ENCODE measurements at regions not wholly inside any gene's neighbourhood (a gene's known extent, or its start where the extent isn't known, plus 50 kb on each side); places are given as distances from the start of the nearest gene placed in this dataset.
"Not testable (repeated sequence)": the region's sequence is repeated elsewhere in the genome, so short reads cannot be mapped to it uniquely, and the experiment has no call there.

- DNase-seq, result no peak
Observed at GRCh38 chr18:71036783-71037182, 747.9 kb downstream of the SOCS6 start.

GRCh38 chr18:71031296-71032191, 742.7 kb downstream of the SOCS6 start:
- not testable (repeated sequence) for DNase-seq

DNA sequence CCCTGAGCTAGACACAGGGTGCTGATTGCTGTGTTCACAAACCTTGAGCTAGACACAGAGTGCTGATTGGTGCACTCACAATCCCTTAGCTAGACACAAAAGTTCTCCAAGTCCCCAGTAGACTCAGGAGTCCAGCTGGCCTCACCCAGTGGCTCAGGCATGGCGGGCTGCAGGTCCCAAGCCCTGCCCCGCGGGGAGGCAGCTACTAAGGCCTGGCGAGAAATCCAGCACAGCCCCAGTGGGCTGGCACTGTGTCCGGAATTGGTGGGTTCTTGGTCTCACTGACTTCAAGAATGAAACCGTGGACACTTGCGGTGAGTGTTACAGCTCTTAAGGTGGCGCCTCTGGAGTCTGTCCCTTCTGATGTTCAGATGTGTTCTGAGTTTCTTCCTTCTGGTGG, 741.2 kb downstream of the SOCS6 start:
- not testable (repeated sequence) for DNase-seq

DNA sequence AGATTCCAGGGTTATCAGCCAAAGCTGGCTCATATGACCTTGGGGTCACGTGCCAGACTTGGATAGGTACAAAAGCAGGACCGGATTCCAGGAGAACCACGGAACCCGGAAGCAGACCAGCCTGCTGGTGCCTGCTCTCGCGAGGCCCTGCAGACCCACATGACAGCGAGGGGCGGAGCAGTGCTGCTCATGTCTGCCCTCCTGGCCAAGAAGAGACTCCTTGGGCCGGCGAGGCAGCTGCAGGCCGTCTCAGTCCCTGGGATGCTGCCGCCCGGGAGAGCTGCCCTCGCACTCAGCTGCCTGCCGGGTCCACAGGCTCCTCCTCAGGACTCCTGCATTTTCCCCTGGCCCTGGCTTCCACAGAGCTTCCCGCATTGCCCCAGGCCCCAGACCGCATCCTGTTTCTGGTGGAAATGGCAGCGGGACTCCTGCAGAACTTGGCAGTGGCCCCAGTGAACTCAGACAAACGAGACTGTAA, 739.5 kb downstream of the SOCS6 start:
- no peak for DNase-seq

DNA sequence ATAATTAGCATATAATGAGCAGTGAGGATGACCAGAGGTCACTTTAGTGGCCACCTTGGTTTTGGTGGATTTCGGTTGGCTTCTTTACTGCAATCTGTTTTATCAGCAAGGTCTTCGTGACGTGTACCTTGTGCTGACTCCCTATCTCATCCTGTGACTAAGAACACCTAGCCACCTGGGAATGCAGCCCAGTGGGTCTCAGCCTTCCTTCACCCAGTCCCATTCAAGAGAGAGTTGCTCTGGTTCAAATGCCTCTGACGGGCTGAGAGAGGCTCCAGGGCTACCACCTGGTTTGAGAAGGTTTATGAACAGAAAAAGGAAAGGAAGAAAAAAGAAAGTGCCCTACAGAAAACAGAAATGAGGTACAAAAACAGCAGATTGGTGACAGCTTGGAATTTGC, 738.7 kb downstream of the SOCS6 start:
- DNase-seq, result no peak

- no peak for DNase-seq
Observed at GRCh38 chr18:71025505-71026225, 736.8 kb downstream of the SOCS6 start.

GRCh38 chr18:71022389-71022788, 733.5 kb downstream of the SOCS6 start:
- no peak for DNase-seq

GRCh38 chr18:71021030-71021362, 732.2 kb downstream of the SOCS6 start:
- DNase-seq, result no peak

DNA sequence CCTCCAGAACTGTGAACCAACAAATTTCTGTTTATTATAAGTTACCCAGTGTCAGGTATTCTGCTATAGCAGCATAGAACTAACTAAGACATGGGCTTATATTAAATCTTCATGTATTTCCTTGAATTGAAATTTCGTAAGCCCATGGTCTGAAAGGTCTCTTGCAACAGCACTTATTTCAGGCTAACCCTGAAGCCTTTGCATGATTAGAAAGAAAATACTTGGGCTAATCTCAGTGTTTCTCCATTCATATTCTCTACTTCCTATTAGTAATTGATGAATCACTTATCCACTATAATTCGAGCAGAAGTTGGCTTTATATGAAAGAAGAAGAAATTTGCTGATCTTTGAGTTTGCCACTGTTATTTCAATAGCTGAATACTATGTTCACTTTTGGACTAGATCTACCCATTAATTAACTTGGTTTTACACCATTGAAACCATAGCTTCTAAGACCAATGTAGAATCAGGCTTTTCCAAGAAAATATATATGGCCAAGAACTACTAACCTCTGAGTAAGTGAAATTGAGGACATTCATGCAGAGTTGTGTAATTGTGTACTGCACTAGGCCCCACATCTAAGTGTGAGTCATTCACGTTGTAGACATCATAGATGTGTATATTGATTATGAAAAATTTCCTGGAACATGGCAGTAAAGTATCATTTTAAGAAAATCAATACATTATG, 731.6 kb downstream of the SOCS6 start:
- DNase-seq, result no peak

GRCh38 chr18:71018816-71019215, 730.0 kb downstream of the SOCS6 start:
- no peak for DNase-seq

- no peak for DNase-seq
Observed at GRCh38 chr18:71012789-71013188, 723.9 kb downstream of the SOCS6 start.

- DNase-seq, result no peak
Observed at GRCh38 chr18:71011389-71011788, 722.5 kb downstream of the SOCS6 start.

- DNase-seq, result no peak
Observed at GRCh38 chr18:71008257-71008656, 719.4 kb downstream of the SOCS6 start.

- DNase-seq, result no peak
Observed at GRCh38 chr18:71001597-71001996, 712.8 kb downstream of the SOCS6 start.

GRCh38 chr18:70998490-70998889, 709.6 kb downstream of the SOCS6 start:
- no peak for DNase-seq

DNA sequence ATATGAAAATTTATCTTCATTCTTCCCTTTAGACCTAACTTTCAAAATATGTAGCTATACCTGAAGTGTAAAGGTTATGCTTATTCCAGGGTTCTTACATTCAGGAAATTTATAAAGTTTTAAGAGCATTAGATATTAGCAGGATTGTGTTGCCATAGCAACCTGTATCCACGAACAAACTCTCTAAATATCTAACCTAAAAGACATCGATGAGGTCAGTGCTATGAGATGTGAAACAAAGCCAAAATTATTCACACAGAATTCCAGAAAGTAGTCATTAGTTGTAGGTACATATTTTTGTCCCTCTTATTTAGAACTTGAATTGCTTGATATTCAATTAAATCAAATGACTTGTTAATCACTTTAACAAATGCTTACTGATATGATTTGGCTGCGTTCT, 705.3 kb downstream of the SOCS6 start:
- no peak for DNase-seq

DNA sequence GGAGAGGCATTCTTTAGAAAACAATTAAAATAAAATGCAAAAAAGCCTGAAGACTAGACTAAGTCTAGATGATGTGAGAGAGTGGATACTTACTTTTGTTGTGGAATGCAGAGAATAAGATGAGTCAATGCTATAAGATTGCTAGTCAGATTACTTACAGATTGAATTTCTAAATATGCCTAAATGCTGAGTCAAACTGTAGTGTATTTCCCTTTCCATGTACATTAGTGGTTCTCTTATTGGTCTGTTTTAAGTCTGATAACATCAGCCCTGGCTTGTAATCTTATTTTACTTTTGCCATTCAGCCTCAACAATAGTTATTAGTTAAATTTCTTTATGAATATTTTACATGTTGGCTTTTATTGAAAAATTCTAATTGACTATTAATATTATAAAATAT, 702.7 kb downstream of the SOCS6 start:
- no peak for DNase-seq

- no peak for DNase-seq
Observed at GRCh38 chr18:70985948-70986347, 697.1 kb downstream of the SOCS6 start.

DNA sequence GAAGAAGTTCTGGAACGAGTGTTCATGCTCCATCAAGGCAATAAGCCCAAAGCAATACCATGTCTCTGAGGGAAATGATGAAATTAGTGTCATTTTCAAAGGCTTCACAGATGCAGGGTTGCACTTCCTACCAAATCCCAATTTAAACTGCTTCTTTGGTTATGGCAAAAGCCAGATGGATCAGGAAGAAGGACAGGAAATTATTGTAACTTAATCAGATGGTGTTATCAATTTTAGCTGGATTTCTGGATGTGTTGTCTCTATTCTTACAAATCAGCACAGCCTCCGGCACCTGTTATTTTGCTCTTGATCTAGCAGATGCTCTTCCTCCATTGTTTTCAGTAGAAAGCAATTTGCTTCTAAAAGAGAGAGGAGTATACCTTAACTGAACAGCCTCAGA, 693.4 kb downstream of the SOCS6 start:
- no peak for DNase-seq

DNA sequence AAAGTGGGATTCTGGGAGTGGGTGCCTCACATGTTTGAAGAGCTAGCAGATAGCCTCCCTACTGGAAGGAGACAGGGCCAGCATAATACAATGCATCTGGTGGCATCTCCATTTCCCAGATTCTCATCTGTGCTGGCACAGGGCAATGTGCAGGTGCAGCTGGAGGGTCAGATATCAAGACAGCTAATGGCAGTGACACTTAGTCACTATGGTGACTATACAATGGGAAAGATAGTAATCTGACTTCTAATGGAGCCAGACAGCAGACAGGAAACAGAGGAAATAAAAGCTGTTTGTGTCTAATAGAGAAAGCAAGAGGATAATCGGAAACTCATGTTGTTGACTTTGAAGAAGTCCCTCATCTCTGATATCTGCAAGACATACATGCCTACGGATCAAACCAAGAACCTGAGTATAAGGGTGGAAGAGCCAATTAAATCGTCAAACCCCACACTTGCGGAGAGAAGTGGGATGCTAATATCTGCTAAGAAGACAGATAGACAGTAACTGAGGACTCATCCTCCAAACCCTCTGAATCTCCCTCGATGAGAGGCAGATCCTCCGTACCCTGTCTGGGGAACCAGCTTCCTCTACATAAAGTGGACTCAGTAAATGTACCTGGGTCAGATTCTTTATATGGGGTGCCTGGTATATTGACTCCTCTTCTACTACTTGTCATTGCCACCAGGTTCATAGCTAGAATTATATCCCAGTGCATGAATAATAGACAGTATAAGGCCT, 692.7 kb downstream of the SOCS6 start:
- no peak for DNase-seq

- DNase-seq, result no peak
Observed at GRCh38 chr18:70973626-70974025, 684.8 kb downstream of the SOCS6 start.

DNA sequence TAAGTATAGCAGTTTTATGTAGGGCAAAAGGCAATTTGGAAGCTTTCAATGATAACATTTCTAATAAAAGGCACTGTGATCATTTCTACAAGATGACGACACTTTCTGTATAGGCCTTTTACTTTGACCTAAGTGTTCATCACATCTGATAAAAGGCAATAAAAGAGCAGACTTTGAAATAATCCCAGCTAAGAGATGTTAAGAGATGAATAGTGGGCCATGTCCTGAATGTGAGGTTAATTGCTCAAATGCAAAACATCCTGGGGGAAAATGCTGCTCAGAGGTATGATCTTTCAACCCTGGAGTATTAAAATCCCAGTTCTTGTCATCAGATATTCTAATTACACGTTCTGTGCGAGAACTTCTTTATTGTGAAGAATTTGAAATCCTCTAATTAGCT, 677.6 kb downstream of the SOCS6 start:
- DNase-seq, result no peak

DNA sequence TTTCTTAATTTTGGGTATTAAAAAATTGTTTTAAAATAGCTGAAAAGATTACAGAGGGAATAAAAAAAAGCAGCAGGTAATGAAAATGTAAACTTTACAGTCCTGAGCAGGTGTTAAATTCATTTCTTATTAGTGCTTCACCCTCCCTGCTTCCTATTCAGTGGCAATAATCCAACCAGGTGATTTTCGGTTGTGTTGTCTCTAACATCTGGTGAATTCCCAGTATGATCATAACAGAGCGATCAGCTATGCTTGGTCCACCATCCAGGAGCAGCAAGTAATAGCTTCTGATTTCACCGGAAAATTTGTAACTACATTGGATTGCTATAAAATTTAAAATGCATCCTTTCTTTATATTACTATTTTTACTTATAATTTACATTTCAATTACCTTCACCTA, 673.1 kb downstream of the SOCS6 start:
- no peak for DNase-seq
